Ishikawa (cell line): ENCODE measurements at regions not wholly inside any gene's neighbourhood (a gene's known extent, or its start where the extent isn't known, plus 50 kb on each side); places are given as distances from the start of the nearest gene placed in this dataset.

Experiments used
- CEBPB ChIP-seq: IDR thresholded peaks from 2 replicates; pipeline ENCODE4 v1.6.1; 2012
- CREB1 ChIP-seq: IDR thresholded peaks from 2 replicates; pipeline ENCODE4 v1.6.1; 2012; ENCODE audit warnings: low read depth
- EGR1 ChIP-seq: IDR thresholded peaks from 2 replicates; pipeline ENCODE4 v1.6.1; 2012
- EP300 ChIP-seq: IDR thresholded peaks from 2 replicates; pipeline ENCODE4 v1.6.1; 2012; ENCODE audit warnings: borderline replicate concordance
- FOXM1 ChIP-seq: IDR thresholded peaks from 2 replicates; pipeline ENCODE4 v1.6.1; 2012; ENCODE audit warnings: low read depth, borderline replicate concordance
- MAX ChIP-seq: IDR thresholded peaks from 2 replicates; pipeline ENCODE4 v1.6.1; 2012
- NFIC ChIP-seq: IDR thresholded peaks from 2 replicates; pipeline ENCODE4 v1.6.1; 2012
- RAD21 ChIP-seq: IDR thresholded peaks from 2 replicates; pipeline ENCODE4 v1.6.1; 2012; ENCODE audit warnings: low read depth
- REST ChIP-seq: IDR thresholded peaks from 2 replicates; pipeline ENCODE4 v1.6.1; 2012; ENCODE audit warnings: low read depth, mild to moderate bottlenecking
- TAF1 ChIP-seq: IDR thresholded peaks from 2 replicates; pipeline ENCODE4 v1.6.1; 2012; ENCODE audit warnings: low read depth, mild to moderate bottlenecking
- TCF12 ChIP-seq: IDR thresholded peaks from 2 replicates; pipeline ENCODE4 v1.6.1; 2012; ENCODE audit warnings: low read depth
- TEAD4 ChIP-seq: IDR thresholded peaks from 2 replicates; pipeline ENCODE4 v1.6.1; 2012
- YY1 ChIP-seq: IDR thresholded peaks from 2 replicates; pipeline ENCODE4 v1.6.1; 2012; ENCODE audit warnings: low read depth
- ZBTB7A ChIP-seq: IDR thresholded peaks from 2 replicates; pipeline ENCODE4 v1.6.1; 2012; ENCODE audit warnings: low read depth
- TF ChIP-seq, protein P1 (sequence below): IDR thresholded peaks from 2 replicates; pipeline ENCODE4 v1.6.1; 2012

DNA sequence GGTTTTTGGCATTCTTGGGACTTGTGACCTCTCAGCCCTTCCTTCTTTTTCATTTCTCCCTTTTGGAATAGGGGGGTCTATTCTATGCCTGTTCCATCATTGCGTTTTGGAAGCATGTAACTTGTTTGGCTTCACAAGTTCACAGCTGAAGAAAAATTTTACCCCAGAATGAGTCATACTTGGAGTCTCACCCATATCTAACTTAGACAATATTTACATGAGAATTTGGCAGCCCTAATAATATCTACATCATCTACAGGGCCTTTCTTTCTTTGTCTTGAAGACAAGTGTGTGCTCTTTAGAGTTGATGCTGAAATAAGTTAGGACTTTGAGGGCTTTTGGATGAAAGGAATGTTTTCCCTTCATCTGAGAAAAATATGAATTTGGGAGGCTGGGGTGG is 1312.9 kb upstream of the FLRT2 start:
- TF ChIP-seq FOXM1 = no peak
- TF ChIP-seq TCF12 = no peak
- TF ChIP-seq, protein P1, sequence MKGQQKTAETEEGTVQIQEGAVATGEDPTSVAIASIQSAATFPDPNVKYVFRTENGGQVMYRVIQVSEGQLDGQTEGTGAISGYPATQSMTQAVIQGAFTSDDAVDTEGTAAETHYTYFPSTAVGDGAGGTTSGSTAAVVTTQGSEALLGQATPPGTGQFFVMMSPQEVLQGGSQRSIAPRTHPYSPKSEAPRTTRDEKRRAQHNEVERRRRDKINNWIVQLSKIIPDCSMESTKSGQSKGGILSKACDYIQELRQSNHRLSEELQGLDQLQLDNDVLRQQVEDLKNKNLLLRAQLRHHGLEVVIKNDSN = no peak
- no peak for TF ChIP-seq NFIC
- no peak for TF ChIP-seq CEBPB
- no peak for TF ChIP-seq RAD21
- TF ChIP-seq ZBTB7A = no peak
- TF ChIP-seq YY1 = no peak
- no peak for TF ChIP-seq EP300
- TF ChIP-seq EGR1 = no peak
- no peak for TF ChIP-seq REST
- no peak for TF ChIP-seq TAF1
- TF ChIP-seq CREB1 = no peak
- TF ChIP-seq MAX = no peak
- no peak for TF ChIP-seq TEAD4

GRCh38 chr14:84225268-84225667 is 1304.7 kb upstream of the FLRT2 start:
- TF ChIP-seq, protein P1 = no peak
- TF ChIP-seq MAX (no peak), EGR1 (no peak), EP300 (no peak), NFIC (no peak), TCF12 (no peak), CEBPB (no peak), ZBTB7A (no peak), CREB1 (no peak), FOXM1 (no peak), YY1 (no peak)

DNA sequence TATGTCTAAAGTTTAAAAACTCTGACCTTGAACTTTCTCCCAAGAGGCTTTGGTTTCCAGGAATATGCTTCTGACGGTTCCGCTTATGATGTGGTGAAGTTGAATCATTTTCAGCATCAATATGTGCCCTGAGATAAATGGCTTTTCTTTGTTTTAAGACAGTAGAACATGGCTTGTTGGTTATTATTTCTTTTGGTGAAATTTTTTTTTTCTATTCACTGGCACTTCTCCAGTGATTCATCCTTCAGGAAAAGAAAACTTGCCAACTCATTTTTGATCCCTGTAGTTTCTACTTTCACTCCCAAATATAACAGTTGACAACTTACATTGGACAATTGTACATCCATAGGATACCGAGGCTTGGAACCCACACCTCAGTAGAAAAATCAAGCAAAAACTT is 1301.2 kb upstream of the FLRT2 start:
- TF ChIP-seq NFIC (no peak), CREB1 (no peak), TCF12 (no peak), REST (no peak), TAF1 (no peak), ZBTB7A (no peak), CEBPB (no peak), RAD21 (no peak), MAX (no peak), TEAD4 (no peak), YY1 (no peak), EP300 (no peak), FOXM1 (no peak), EGR1 (no peak)
- TF ChIP-seq, protein P1 = no peak

DNA sequence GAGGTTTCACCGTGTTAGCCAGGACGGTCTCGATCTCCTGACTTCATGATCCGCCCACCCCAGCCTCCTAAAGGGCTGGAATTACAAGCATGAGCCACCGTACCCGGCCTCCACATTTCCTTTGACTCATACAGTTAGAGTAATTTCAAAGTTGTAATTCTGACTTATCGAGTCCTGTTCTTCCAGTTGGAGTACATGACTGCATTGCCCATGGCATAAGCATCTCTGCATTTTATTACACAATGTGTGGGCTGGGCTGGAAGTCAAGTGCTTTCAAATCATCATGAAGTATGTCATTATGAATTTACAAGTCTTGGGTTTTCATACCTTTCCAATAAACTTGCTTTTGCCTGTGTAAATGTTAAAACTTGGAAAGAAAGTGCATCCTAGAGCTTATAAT is 1295.7 kb upstream of the FLRT2 start:
- no peak for TF ChIP-seq TCF12
- TF ChIP-seq CREB1 = no peak

GRCh38 chr14:84236290-84236689 is 1293.7 kb upstream of the FLRT2 start:
- TF ChIP-seq EGR1 (no peak), TEAD4 (no peak)

- TF ChIP-seq, protein P1 = no peak
- TF ChIP-seq FOXM1 (no peak), REST (no peak), TAF1 (no peak), CREB1 (no peak)
Measured at GRCh38 chr14:84237881-84238280, 1292.1 kb upstream of the FLRT2 start.
